GM23248 (cell line): ENCODE measurements at regions not wholly inside any gene's neighbourhood (a gene's known extent, or its start where the extent isn't known, plus 50 kb on each side); places are given as distances from the start of the nearest gene placed in this dataset.

Experiments used
- DNase-seq: peaks from one replicate; pipeline ENCODE4 v3.0.0-alpha.2; 2015
- H2AFZ ChIP-seq: fragments of 200-600 bp; sonication (generic); 2 replicates; pipeline ENCODE4 v1.6.1; 2016; ENCODE audit warnings: antibody characterized with exemption
- H3F3A ChIP-seq: fragments of 200-600 bp; sonication (generic); 2 replicates; pipeline ENCODE4 v1.6.1; 2016; ENCODE audit warnings: mild to moderate bottlenecking, antibody characterized with exemption, mixed run types; ENCODE audit not compliant: insufficient read depth
- H3K27ac ChIP-seq: fragments of 200-600 bp; sonication (generic); 2 replicates; pipeline ENCODE4 v1.5.1; 2016; ENCODE audit warnings: mild to moderate bottlenecking
- H3K27me3 ChIP-seq: fragments of 200-600 bp; sonication (generic); replicated peaks from 2 replicates; pipeline ENCODE4 v1.6.1; 2016; ENCODE audit warnings: mild to moderate bottlenecking; ENCODE audit not compliant: insufficient read depth
- H3K36me3 ChIP-seq: fragments of 200-600 bp; sonication (generic); 2 replicates; pipeline ENCODE4 v1.6.1; 2016; ENCODE audit warnings: low read depth, mild to moderate bottlenecking
- H3K4me1 ChIP-seq: fragments of 200-600 bp; sonication (generic); 2 replicates; pipeline ENCODE4 v1.6.1; 2016; ENCODE audit warnings: mild to moderate bottlenecking; ENCODE audit not compliant: insufficient read depth
- H3K4me2 ChIP-seq: fragments of 200-600 bp; sonication (generic); one replicate; pipeline ENCODE4 v1.6.1; 2016; ENCODE audit warnings: mild to moderate bottlenecking; ENCODE audit not compliant: unreplicated experiment
- H3K4me3 ChIP-seq: fragments of 200-600 bp; sonication (generic); 2 replicates; pipeline ENCODE4 v1.5.1; 2016; ENCODE audit warnings: mild to moderate bottlenecking
- H3K79me2 ChIP-seq: fragments of 200-600 bp; sonication (generic); 2 replicates; pipeline ENCODE4 v1.6.1; 2016; ENCODE audit warnings: mild to moderate bottlenecking; ENCODE audit not compliant: insufficient read depth
- H3K9ac ChIP-seq: fragments of 200-600 bp; sonication (generic); 2 replicates; pipeline ENCODE4 v1.6.1; 2016; ENCODE audit warnings: mild to moderate bottlenecking
- H3K9me2 ChIP-seq: fragments of 200-600 bp; sonication (generic); 2 replicates; pipeline ENCODE4 v1.6.1; 2016; ENCODE audit warnings: mixed run types, mild to moderate bottlenecking, moderate library complexity; ENCODE audit not compliant: insufficient read depth
- H3K9me3 ChIP-seq: fragments of 200-600 bp; sonication (generic); one replicate; pipeline ENCODE4 v1.6.1; 2017; ENCODE audit warnings: low read depth
- H4K20me1 ChIP-seq: fragments of 200-600 bp; sonication (generic); 2 replicates; pipeline ENCODE4 v1.6.0; 2016; ENCODE audit not compliant: insufficient read depth
- EZH2 ChIP-seq: fragments of 200-600 bp; sonication (generic); IDR thresholded peaks from 2 replicates; pipeline ENCODE4 v1.6.1; 2018; ENCODE audit warnings: antibody characterized with exemption, mild to moderate bottlenecking; ENCODE audit not compliant: insufficient read depth, poor library complexity, severe bottlenecking
- EZH2phosphoT487 ChIP-seq: fragments of 200-600 bp; sonication (generic); IDR thresholded peaks from 2 replicates; pipeline ENCODE4 v1.6.1; 2018; ENCODE audit warnings: antibody characterized with exemption, moderate library complexity, mild to moderate bottlenecking, low read depth; ENCODE audit not compliant: insufficient read depth
- WGBS, 2 experiments: methylation state at CpG; one replicate each; pipeline ENCODE4 v1.1.6; 2015 to 2017; ENCODE audit warnings: low lambda C conversion rate in 2 of 2, low coverage in 1 of 2; ENCODE audit errors: missing lambda C conversion rate in 2 of 2; 5-methylcytosine and 5-hydroxymethylcytosine counted together
- in situ Hi-C: fragments of 300-500 bp; cut with MboI; formaldehyde crosslinking; loops from 2 replicates; pipeline ENCODE4 v1.15.0; 2020

DNA sequence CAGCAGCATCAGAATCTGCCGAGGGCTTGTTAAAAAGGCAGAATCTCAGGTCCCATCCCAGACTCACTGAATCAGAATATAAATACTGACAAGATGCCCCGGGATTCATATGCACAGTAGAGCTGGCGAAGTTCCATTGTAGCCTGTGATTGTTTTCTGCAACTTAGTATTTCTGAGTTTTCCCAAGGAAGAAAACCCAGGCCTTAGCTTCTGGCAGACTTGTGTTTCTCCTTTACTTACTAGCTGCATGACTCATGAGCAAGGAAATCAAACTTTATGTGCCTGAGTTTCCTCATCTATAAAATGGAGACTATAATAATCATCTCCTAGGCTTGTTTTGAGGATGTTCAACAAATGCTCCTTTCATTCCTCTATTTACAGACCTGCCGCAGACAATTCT, 278.5 kb upstream of the PLEKHG7 start:
- Histone ChIP-seq H3K4me3 (no peak overlapping the region), H3K36me3 (no peaks in the 10 kb centered on the region), H3F3A (no peaks in the 10 kb centered on the region), H3K9me3 (no peaks in the 10 kb centered on the region), H3K27me3 (no peaks in the 10 kb centered on the region), H3K9ac (no peak overlapping the region), H4K20me1 (no peaks in the 10 kb centered on the region), H3K79me2 (no peaks in the 10 kb centered on the region), H3K9me2 (no peaks in the 10 kb centered on the region), H2AFZ (no peak overlapping the region), H3K4me1 (no peaks in the 10 kb centered on the region), H3K4me2 (no peak overlapping the region), H3K27ac (no peak overlapping the region)
- peak; percentile 46 for DNase-seq
- WGBS, 2 experiments, result 86% methylated on average over 4 of the region's 4 CpGs
- TF ChIP-seq EZH2 (no peak), EZH2phosphoT487 (no peak)
- in situ Hi-C loops, result no loop called here

- in situ Hi-C loops, result no loop called here
- Histone ChIP-seq H3F3A (no peaks in the 10 kb centered on the region), H3K79me2 (no peaks in the 10 kb centered on the region), H4K20me1 (no peaks in the 10 kb centered on the region), H3K4me2 (no peak overlapping the region), H2AFZ (no peak overlapping the region), H3K9me3 (no peaks in the 10 kb centered on the region), H3K27ac (no peak overlapping the region), H3K36me3 (no peaks in the 10 kb centered on the region), H3K9me2 (no peaks in the 10 kb centered on the region), H3K4me3 (no peak overlapping the region), H3K4me1 (no peaks in the 10 kb centered on the region), H3K9ac (no peak overlapping the region), H3K27me3 (no peaks in the 10 kb centered on the region)
- peak; percentile 47 for DNase-seq
- no peak for TF ChIP-seq EZH2phosphoT487
- TF ChIP-seq EZH2, result no peak
These were observed 276.1 kb upstream of the BTG1 start for GRCh38 chr12:92421701-92422100.

- Histone ChIP-seq H3K27me3 (no peaks in the 10 kb centered on the region), H3K79me2 (no peaks in the 10 kb centered on the region), H3K4me3 (no peak overlapping the region), H3K4me2 (no peak overlapping the region), H3K4me1 (no peaks in the 10 kb centered on the region), H3K9me3 (no peaks in the 10 kb centered on the region), H3K9me2 (no peaks in the 10 kb centered on the region; the same call in 1 of the 2 replicates), H3K27ac (no peak overlapping the region), H3F3A (no peaks in the 10 kb centered on the region), H4K20me1 (no peaks in the 10 kb centered on the region), H2AFZ (no peak overlapping the region), H3K36me3 (no peaks in the 10 kb centered on the region), H3K9ac (no peak overlapping the region)
- WGBS, 2 experiments, result 96 to 100% methylated on average over 1 of the region's 1 CpG
- in situ Hi-C loops, result no loop called here
- TF ChIP-seq EZH2phosphoT487 (no peak), EZH2 (no peak)
- no peak for DNase-seq
These were observed 275.4 kb upstream of the BTG1 start for GRCh38 chr12:92421042-92421441.

DNA sequence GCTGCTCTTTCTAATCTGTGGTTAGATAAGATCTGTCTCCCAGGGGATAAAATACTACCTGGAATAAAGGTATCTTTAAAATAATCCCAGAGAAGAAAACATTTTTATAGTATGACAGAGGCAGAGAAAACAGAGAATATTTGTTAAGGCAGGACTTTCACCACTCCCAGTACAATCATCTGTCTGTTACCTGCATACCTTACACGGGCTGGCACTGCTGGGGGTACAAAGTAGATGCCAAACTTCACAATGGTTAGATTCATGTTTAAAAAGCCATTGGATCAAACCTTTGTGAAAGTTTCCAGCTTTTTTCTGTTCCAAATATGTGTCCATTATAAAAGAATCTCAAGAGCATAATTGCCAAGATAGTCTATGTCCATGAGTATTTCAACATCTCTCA, 273.6 kb upstream of the BTG1 start:
- H4K20me1 ChIP-seq, result no peaks in the 10 kb centered on the region
- no peak overlapping the region for H3K27ac ChIP-seq
- no peak overlapping the region for H2AFZ ChIP-seq
- no peak overlapping the region for H3K4me2 ChIP-seq
- H3K9ac ChIP-seq, result no peak overlapping the region
- in situ Hi-C loops, result no loop called here
- no peaks in the 10 kb centered on the region for H3K27me3 ChIP-seq
- no peaks in the 10 kb centered on the region for H3K9me3 ChIP-seq
- WGBS, 2 experiments, result 90 to 96% methylated on average over 1 of the region's 1 CpG
- H3K36me3 ChIP-seq, result no peaks in the 10 kb centered on the region
- no peaks in the 10 kb centered on the region for H3F3A ChIP-seq
- H3K9me2 ChIP-seq, result no peaks in the 10 kb centered on the region; the same call in 1 of the 2 replicates
- H3K79me2 ChIP-seq, result no peaks in the 10 kb centered on the region
- TF ChIP-seq EZH2phosphoT487, result no peak
- no peak for TF ChIP-seq EZH2
- no peak overlapping the region for H3K4me3 ChIP-seq
- no peak for DNase-seq
- H3K4me1 ChIP-seq, result no peaks in the 10 kb centered on the region

GRCh38 chr12:92418381-92418780, 272.7 kb upstream of the BTG1 start:
- DNase-seq, result no peak
- Histone ChIP-seq H3K27me3 (no peaks in the 10 kb centered on the region), H3K9ac (no peak overlapping the region), H3F3A (no peaks in the 10 kb centered on the region), H3K79me2 (no peaks in the 10 kb centered on the region), H3K4me3 (no peak overlapping the region), H3K4me1 (no peaks in the 10 kb centered on the region), H3K27ac (no peak overlapping the region), H3K36me3 (no peaks in the 10 kb centered on the region), H3K9me3 (no peaks in the 10 kb centered on the region), H3K4me2 (no peak overlapping the region), H2AFZ (no peak overlapping the region), H4K20me1 (no peaks in the 10 kb centered on the region), H3K9me2 (no peaks in the 10 kb centered on the region; the same call in 1 of the 2 replicates)
- in situ Hi-C loops, result no loop called here
- 94% methylated on average over 2 of the region's 2 CpGs for WGBS, 2 experiments
- TF ChIP-seq EZH2phosphoT487 (no peak), EZH2 (no peak)
